Spleen (tissue), 7 donors: ENCODE measurements at regions not wholly inside any gene's neighbourhood (a gene's known extent, or its start where the extent isn't known, plus 50 kb on each side); places are given as distances from the start of the nearest gene placed in this dataset.
"Not testable (repeated sequence)": the region's sequence is repeated elsewhere in the genome, so short reads cannot be mapped to it uniquely, and the experiment has no call there.

ENCODE experiments used
- CTCF ChIP-seq, 11 experiments: fragments of 200-600 bp in 7 of 11; fragments of 450-650 bp in 4 of 11; sonication (generic) in 4 of 11; IDR thresholded peaks in 8 of 11; conservative IDR thresholded peaks in 3 of 11; 1 replicate in 7 of 11; 2 replicates in 4 of 11; pipeline versions ENCODE4 v1.4.0 to v1.8.0; 2016 to 2021; ENCODE audit warnings: antibody characterized with exemption in 11 of 11, inconsistent platforms in 4 of 11, mild to moderate bottlenecking in 1 of 11
- POLR2AphosphoS5 ChIP-seq, 3 donors: sonication (generic); formaldehyde crosslinking; IDR thresholded peaks; one replicate each; pipeline ENCODE4 v1.5.1; 2017; ENCODE audit warnings: antibody characterized with exemption in 3 of 3
- donor health status: DM: no; HTN: no; CAD: no; lungs with moderate emphysema.
- donor health status: DM: no; HTN: no; CAD: no.
- donor health status: DM: no; HTN: no; CAD: no.

GRCh38 chr6:81932448-81932847, 180.0 kb upstream of the TENT5A start:
- TF ChIP-seq CTCF (IDR thresholded peaks at IDR 0.05 in 8 of 11, conservative IDR thresholded peaks at IDR 0.05 in 3 of 11); POLR2AphosphoS5 (IDR thresholded peaks at IDR 0.05): not testable (repeated sequence)
